PC-9 (cell line): ENCODE measurements at regions not wholly inside any gene's neighbourhood (a gene's known extent, or its start where the extent isn't known, plus 50 kb on each side); places are given as distances from the start of the nearest gene placed in this dataset.

ENCODE experiments used
- BruUV-seq: library from RNA; stranded (reverse); fragments of 400-500 nt; replicated peaks from 2 replicates; lab custom pipeline; 2021; lab: Mats Ljungman, UMichigan
- CTCF ChIA-PET: fragments of 300-600 bp; sonication (Branson Sonifier 250); formaldehyde crosslinking; loops from one replicate; lab custom pipeline; 2022; ENCODE audit warnings: antibody characterized with exemption; lab: Charles Lee
- POLR2A ChIA-PET: fragments of 300-600 bp; sonication (Branson Sonifier 250); formaldehyde crosslinking; loops from one replicate; lab custom pipeline; 2022; ENCODE audit warnings: antibody characterized with exemption; ENCODE audit not compliant: unreplicated experiment; lab: Charles Lee
- DNase-seq, 2 experiments: peaks; one replicate each; pipeline versions ENCODE4 v3.0.0 to v3.0.0-alpha.2; 2015 to 2022; ENCODE audit warnings: mixed read lengths in 1 of 2
- H2AFZ ChIP-seq: fragments of 200-600 bp; sonication (generic); 2 replicates; pipeline ENCODE4 v1.8.1; 2017; ENCODE audit warnings: antibody characterized with exemption
- H3F3A ChIP-seq: fragments of 200-600 bp; sonication (generic); 2 replicates; pipeline ENCODE4 v1.8.1; 2017; ENCODE audit warnings: antibody characterized with exemption, mild to moderate bottlenecking, low read depth; ENCODE audit not compliant: insufficient read depth
- H3K27ac ChIP-seq: fragments of 200-600 bp; sonication (generic); 2 replicates; pipeline ENCODE4 v1.6.1; 2016; ENCODE audit warnings: mixed run types
- H3K27me3 ChIP-seq: fragments of 200-600 bp; sonication (generic); 2 replicates; pipeline ENCODE4 v1.6.1; 2016; ENCODE audit warnings: low read depth, mixed run types; ENCODE audit not compliant: insufficient read depth
- H3K36me3 ChIP-seq: fragments of 200-600 bp; sonication (generic); 2 replicates; pipeline ENCODE4 v1.6.1; 2016; ENCODE audit warnings: low read depth, mixed run types
- H3K4me1 ChIP-seq: fragments of 200-600 bp; sonication (generic); replicated peaks from 2 replicates; pipeline ENCODE4 v1.6.1; 2016; ENCODE audit warnings: mixed run types; ENCODE audit not compliant: insufficient read depth
- H3K4me2 ChIP-seq: fragments of 200-600 bp; sonication (generic); 2 replicates; pipeline ENCODE4 v1.6.1; 2017; ENCODE audit warnings: mixed run types
- H3K4me3 ChIP-seq: fragments of 200-600 bp; sonication (generic); 2 replicates; pipeline ENCODE4 v1.6.1; 2016; ENCODE audit warnings: mixed run types
- H3K79me2 ChIP-seq: fragments of 200-600 bp; sonication (generic); 2 replicates; pipeline ENCODE4 v1.6.1; 2017; ENCODE audit warnings: low read depth, mixed run types
- H3K9me2 ChIP-seq: fragments of 200-600 bp; sonication (generic); 2 replicates; pipeline ENCODE4 v1.8.1; 2017; ENCODE audit warnings: mild to moderate bottlenecking; ENCODE audit not compliant: insufficient read depth
- H3K9me3 ChIP-seq: fragments of 200-600 bp; sonication (generic); 2 replicates; pipeline ENCODE4 v1.8.1; 2016; ENCODE audit warnings: low read depth; ENCODE audit not compliant: insufficient read depth
- H4K20me1 ChIP-seq: fragments of 200-600 bp; sonication (generic); 2 replicates; pipeline ENCODE4 v1.8.1; 2017; ENCODE audit not compliant: insufficient read depth
- CTCF ChIP-seq: fragments of 200-600 bp; sonication (generic); conservative IDR thresholded peaks from 2 replicates; pipeline ENCODE4 v1.6.1; 2017; ENCODE audit warnings: mixed run types, antibody characterized with exemption, mild to moderate bottlenecking, moderate library complexity
- EZH2 ChIP-seq: fragments of 200-600 bp; sonication (generic); IDR thresholded peaks from 2 replicates; pipeline ENCODE4 v1.8.0; 2017; ENCODE audit warnings: antibody characterized with exemption, low read depth
- intact Hi-C: fragments of 100-400 bp; cut with micrococcal nuclease; formaldehyde crosslinking; loops from one replicate; pipeline ENCODE4 v1.10.0; 2022; ENCODE audit not compliant: unreplicated experiment

GRCh38 chr5:89597878-89598277 lies 714.9 kb upstream of the MEF2C start:
- Histone ChIP-seq H3K36me3 (no peaks in the 10 kb centered on the region), H3K9me2 (no peaks in the 10 kb centered on the region; the same call in 1 of the 2 replicates), H3F3A (no peaks in the 10 kb centered on the region), H2AFZ (no peak overlapping the region), H3K4me3 (no peak overlapping the region), H3K79me2 (no peaks in the 10 kb centered on the region), H3K4me2 (no peak overlapping the region), H3K27me3 (no peaks in the 10 kb centered on the region), H3K4me1 (no peaks in the 10 kb centered on the region), H4K20me1 (no peaks in the 10 kb centered on the region), H3K27ac (no peak overlapping the region), H3K9me3 (no peaks in the 10 kb centered on the region)
- CTCF ChIA-PET = no interaction called here
- no peak for TF ChIP-seq EZH2
- TF ChIP-seq CTCF = no peak
- POLR2A ChIA-PET = no interaction called here
- no TSS peak for BruUV-seq
- intact Hi-C loops = no loop called here
- no peak for DNase-seq

GRCh38 chr5:89596821-89597220 lies 713.8 kb upstream of the MEF2C start:
- DNase-seq = no peak
- intact Hi-C loops = no loop called here
- no peaks in the 10 kb centered on the region for H3K27me3 ChIP-seq
- no peaks in the 10 kb centered on the region for H4K20me1 ChIP-seq
- CTCF ChIA-PET = no interaction called here
- no peak overlapping the region for H3K4me3 ChIP-seq
- no peaks in the 10 kb centered on the region for H3K9me3 ChIP-seq
- POLR2A ChIA-PET = no interaction called here
- H3K9me2 ChIP-seq = no peaks in the 10 kb centered on the region; the same call in 1 of the 2 replicates
- H3K4me2 ChIP-seq = no peak overlapping the region
- no peaks in the 10 kb centered on the region for H3F3A ChIP-seq
- no TSS peak for BruUV-seq
- no peaks in the 10 kb centered on the region for H3K36me3 ChIP-seq
- TF ChIP-seq CTCF = no peak
- no peak for TF ChIP-seq EZH2
- H2AFZ ChIP-seq = no peak overlapping the region
- no peaks in the 10 kb centered on the region for H3K4me1 ChIP-seq
- H3K27ac ChIP-seq = no peak overlapping the region
- no peaks in the 10 kb centered on the region for H3K79me2 ChIP-seq

- H3K79me2 ChIP-seq = no peaks in the 10 kb centered on the region
- CTCF ChIA-PET = no interaction called here
- BruUV-seq = no TSS peak
- H3K27me3 ChIP-seq = no peaks in the 10 kb centered on the region
- POLR2A ChIA-PET = no interaction called here
- DNase-seq = no peak
- TF ChIP-seq CTCF (no peak), EZH2 (no peak)
- H4K20me1 ChIP-seq = no peaks in the 10 kb centered on the region
- no peak overlapping the region for H3K4me3 ChIP-seq
- H3K4me1 ChIP-seq = no peaks in the 10 kb centered on the region
- H3K9me2 ChIP-seq = no peaks in the 10 kb centered on the region; the same call in 1 of the 2 replicates
- H3K4me2 ChIP-seq = no peak overlapping the region
- no peaks in the 10 kb centered on the region for H3K9me3 ChIP-seq
- no peaks in the 10 kb centered on the region for H3K36me3 ChIP-seq
- no peak overlapping the region for H2AFZ ChIP-seq
- intact Hi-C loops = no loop called here
- H3F3A ChIP-seq = no peaks in the 10 kb centered on the region
- no peak overlapping the region for H3K27ac ChIP-seq
Observed at GRCh38 chr5:89595056-89595455, 712.1 kb upstream of the MEF2C start.
